IMR-90 (cell line): ENCODE measurements at regions not wholly inside any gene's neighbourhood (a gene's known extent, or its start where the extent isn't known, plus 50 kb on each side); places are given as distances from the start of the nearest gene placed in this dataset.

Source experiments
- ATAC-seq: fragments of 200-7000 bp; cut with Tn5 transposase; 2 replicates; pipeline ENCODE4 v1.9.1; 2020; ENCODE audit warnings: low read depth, mild to moderate bottlenecking, moderate library complexity
- BruUV-seq: library from RNA; stranded (reverse); fragments of 400-500 nt; replicated peaks from 2 replicates; lab custom pipeline; 2021; lab: Mats Ljungman, UMichigan
- CTCF ChIA-PET: fragments of 300-600 bp; formaldehyde crosslinking; extraction: SDS; loops from one replicate; lab custom pipeline; 2021; ENCODE audit warnings: antibody characterized with exemption; lab: Yijun Ruan, JAX
- POLR2A ChIA-PET: fragments of 300-600 bp; sonication (Branson Sonifier 250); formaldehyde crosslinking; loops from one replicate; lab custom pipeline; 2022; ENCODE audit warnings: antibody characterized with exemption; ENCODE audit not compliant: unreplicated experiment; lab: Charles Lee
- DNase-seq: peaks from one replicate; pipeline ENCODE4 v3.0.0; 2013
- H2AFZ ChIP-seq: replicated peaks from 2 replicates; pipeline ENCODE3; 2013; ENCODE audit warnings: low read length, mild to moderate bottlenecking; ENCODE audit not compliant: poor library complexity
- H2AK5ac ChIP-seq: 2 replicates; pipeline ENCODE4 v1.6.1; 2013; ENCODE audit warnings: low read depth, low read length, inconsistent platforms
- H2AK9ac ChIP-seq: replicated peaks from 2 replicates; pipeline ENCODE3; 2013; ENCODE audit warnings: mild to moderate bottlenecking, low read depth, low read length, moderate library complexity; ENCODE audit not compliant: poor library complexity
- H2BK120ac ChIP-seq: 2 replicates; pipeline ENCODE4 v1.6.1; 2013; ENCODE audit warnings: low read depth, low read length, inconsistent platforms
- H2BK15ac ChIP-seq: 3 replicates; pipeline ENCODE4 v1.6.1; 2013; ENCODE audit warnings: low read depth, low read length, inconsistent platforms
- H2BK20ac ChIP-seq: 2 replicates; pipeline ENCODE4 v1.6.1; 2013; ENCODE audit warnings: low read depth, mild to moderate bottlenecking, inconsistent platforms, low read length, moderate library complexity
- H2BK5ac ChIP-seq: 2 replicates; pipeline ENCODE4 v1.6.1; 2013; ENCODE audit warnings: mild to moderate bottlenecking, low read depth, low read length, inconsistent platforms; ENCODE audit not compliant: poor library complexity, severe bottlenecking
- H3K14ac ChIP-seq: replicated peaks from 2 replicates; pipeline ENCODE4 v1.6.1; 2013; ENCODE audit warnings: low read depth, low read length, inconsistent platforms
- H3K18ac ChIP-seq: 2 replicates; pipeline ENCODE4 v1.6.1; 2013; ENCODE audit warnings: low read depth, low read length, control low read depth
- H3K23ac ChIP-seq: 2 replicates; pipeline ENCODE4 v1.6.1; 2013; ENCODE audit warnings: low read depth, low read length, inconsistent platforms
- H3K27ac ChIP-seq: 2 replicates; pipeline ENCODE4 v1.5.1; 2013; ENCODE audit warnings: mild to moderate bottlenecking, control low read depth, low read length; ENCODE audit not compliant: insufficient read depth
- H3K27me3 ChIP-seq: 2 replicates; pipeline ENCODE4 v1.6.1; 2013; ENCODE audit warnings: low read length; ENCODE audit not compliant: control insufficient read depth, insufficient read depth
- H3K36me3 ChIP-seq: 2 replicates; pipeline ENCODE4 v1.6.1; 2013; ENCODE audit warnings: low read length, mixed read lengths; ENCODE audit not compliant: control insufficient read depth, insufficient read depth
- H3K4ac ChIP-seq: 2 replicates; pipeline ENCODE4 v1.6.1; 2013; ENCODE audit warnings: low read depth, low read length, inconsistent platforms
- H3K4me1 ChIP-seq: 2 replicates; pipeline ENCODE4 v1.6.1; 2013; ENCODE audit warnings: low read length, mixed read lengths; ENCODE audit not compliant: control insufficient read depth, insufficient read depth
- H3K4me2 ChIP-seq: 2 replicates; pipeline ENCODE4 v1.6.1; 2013; ENCODE audit warnings: low read depth, mild to moderate bottlenecking, control low read depth, low read length, moderate library complexity
- H3K4me3 ChIP-seq: 2 replicates; pipeline ENCODE4 v1.5.1; 2013; ENCODE audit warnings: low read depth, mild to moderate bottlenecking, control low read depth, low read length, moderate library complexity; ENCODE audit not compliant: insufficient read depth
- H3K56ac ChIP-seq: 2 replicates; pipeline ENCODE4 v1.6.1; 2013; ENCODE audit warnings: low read length, inconsistent platforms; ENCODE audit not compliant: insufficient read depth; ENCODE audit errors: extremely low read depth
- H3K79me1 ChIP-seq, 2 experiments: 2 replicates each; pipeline ENCODE4 v1.6.1; 2013; ENCODE audit warnings: low read length in 2 of 2, inconsistent platforms in 1 of 2, low read depth in 1 of 2
- H3K9ac ChIP-seq: 2 replicates; pipeline ENCODE4 v1.6.1; 2013; ENCODE audit warnings: low read depth, low read length, control low read depth
- H3K9me1 ChIP-seq: 2 replicates; pipeline ENCODE4 v1.6.1; 2013; ENCODE audit warnings: low read length, inconsistent platforms; ENCODE audit not compliant: insufficient read depth
- H3K9me3 ChIP-seq: 2 replicates; pipeline ENCODE4 v1.6.1; 2013; ENCODE audit warnings: low read length; ENCODE audit not compliant: control insufficient read depth, insufficient read depth
- H4K20me1 ChIP-seq: 2 replicates; pipeline ENCODE4 v1.6.1; 2013; ENCODE audit warnings: low read length, inconsistent platforms; ENCODE audit not compliant: insufficient read depth
- H4K5ac ChIP-seq: 2 replicates; pipeline ENCODE4 v1.6.1; 2013; ENCODE audit warnings: mild to moderate bottlenecking, low read depth, low read length, control low read depth
- H4K8ac ChIP-seq, 2 experiments: 2 replicates each; pipeline ENCODE4 v1.6.1; 2013; ENCODE audit warnings: low read depth in 2 of 2, low read length in 2 of 2, control low read depth in 1 of 2, inconsistent platforms in 1 of 2
- H4K91ac ChIP-seq: 2 replicates; pipeline ENCODE4 v1.6.1; 2013; ENCODE audit warnings: low read depth, low read length, inconsistent platforms; ENCODE audit not compliant: insufficient read depth
- CTCF ChIP-seq: conservative IDR thresholded peaks from 2 replicates; pipeline ENCODE4 v1.5.1; 2012; ENCODE audit warnings: mild to moderate bottlenecking, low read depth, low read length, improper control_type of control experiment
- ELK1 ChIP-seq: fragments of 150-350 bp; IDR thresholded peaks from 2 replicates; pipeline ENCODE4 v1.6.1; 2016; ENCODE audit warnings: low read depth, mild to moderate bottlenecking, low read length, moderate library complexity, borderline replicate concordance
- WGBS, 2 experiments: methylation state at CpG; one replicate each; pipeline versions ENCODE4 v1.1.5 to v1.1.7; 2013; ENCODE audit warnings: missing lambda C conversion rate in 2 of 2; ENCODE audit not compliant: insufficient read length in 1 of 2; ENCODE audit errors: extremely low coverage in 2 of 2; 5-methylcytosine and 5-hydroxymethylcytosine counted together
- dilution Hi-C: fragments of 300-500 bp; cut with HindIII; formaldehyde crosslinking; loops from one replicate; pipeline ENCODE4 v1.14.3; 2018; ENCODE audit warnings: low sequenced_read_pairs; ENCODE audit not compliant: unreplicated experiment
- in situ Hi-C: fragments of 300-500 bp; cut with MboI; formaldehyde crosslinking; loops from 3 replicates; pipeline ENCODE4 v1.14.3; 2019; ENCODE audit warnings: low sequenced_read_pairs, inconsistent platforms, mixed read lengths
- intact Hi-C: fragments of 100-400 bp; cut with micrococcal nuclease; formaldehyde crosslinking; loops from 2 replicates; pipeline ENCODE4 v1.10.0; 2022

DNA sequence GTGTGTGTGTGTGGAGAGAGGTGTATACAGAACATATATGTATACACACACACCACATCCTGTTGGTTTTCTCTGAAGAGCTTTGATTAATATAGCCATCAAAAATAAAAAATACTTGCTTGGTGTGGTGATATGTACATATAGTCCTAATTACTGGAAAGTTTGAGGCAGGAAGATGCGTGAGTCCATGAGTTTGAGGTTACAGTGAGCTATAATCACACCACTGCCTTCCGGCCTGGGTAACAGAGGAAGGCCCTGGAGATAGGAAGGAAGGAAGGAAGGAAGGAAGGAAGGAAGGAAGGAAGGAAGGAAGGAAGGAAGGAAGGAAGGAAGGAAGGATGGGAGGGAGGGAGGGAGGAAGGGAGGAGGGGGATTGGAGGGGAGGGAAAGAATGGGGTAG, 360.4 kb upstream of the CPEB2 start:
- no TSS peak for BruUV-seq
- H3K23ac ChIP-seq, result no peak overlapping the region
- H3K9me3 ChIP-seq, result peaks cover 2% of the 10 kb centered on the region; the same call in 1 of the 2 replicates
- no peaks in the 10 kb centered on the region for H3K4me1 ChIP-seq
- no peak overlapping the region for H4K8ac ChIP-seq
- H3K36me3 ChIP-seq, result no peaks in the 10 kb centered on the region
- H3K14ac ChIP-seq, result no peak overlapping the region
- no peak overlapping the region for H3K4me2 ChIP-seq
- ChIA-PET CTCF (no interaction called here), POLR2A (no interaction called here)
- dilution Hi-C loops (no loop called here), in situ Hi-C loops (no loop called here), intact Hi-C loops (no loop called here)
- H3K27ac ChIP-seq, result no peak overlapping the region
- H4K91ac ChIP-seq, result no peak overlapping the region
- H2BK5ac ChIP-seq, result no peak overlapping the region
- H2AK5ac ChIP-seq, result no peak overlapping the region
- H2BK120ac ChIP-seq, result no peak overlapping the region
- H3K27me3 ChIP-seq, result no peaks in the 10 kb centered on the region
- no peak overlapping the region for H2AK9ac ChIP-seq
- H2BK20ac ChIP-seq, result no peak overlapping the region
- H3K18ac ChIP-seq, result no peak overlapping the region
- H3K9me1 ChIP-seq, result no peaks in the 10 kb centered on the region
- no peak for ATAC-seq
- H3K4ac ChIP-seq, result no peak overlapping the region
- no peaks in the 10 kb centered on the region for H4K20me1 ChIP-seq
- H3K9ac ChIP-seq, result no peak overlapping the region
- H3K79me1 ChIP-seq, result no peaks in the 10 kb centered on the region
- no peak overlapping the region for H3K56ac ChIP-seq
- no peak overlapping the region for H3K4me3 ChIP-seq
- TF ChIP-seq CTCF, result no peak
- no peak for TF ChIP-seq ELK1
- WGBS, 2 experiments, result no CpG with 5 or more reads among the region's 2 CpGs
- no peak for DNase-seq
- H4K5ac ChIP-seq, result no peak overlapping the region
- H2BK15ac ChIP-seq, result no peak overlapping the region
- no peak overlapping the region for H2AFZ ChIP-seq
